ENCODE measurements at regions not wholly inside any gene's neighbourhood (a gene's known extent, or its start where the extent isn't known, plus 50 kb on each side); places are given as distances from the start of the nearest gene placed in this dataset.

DNA sequence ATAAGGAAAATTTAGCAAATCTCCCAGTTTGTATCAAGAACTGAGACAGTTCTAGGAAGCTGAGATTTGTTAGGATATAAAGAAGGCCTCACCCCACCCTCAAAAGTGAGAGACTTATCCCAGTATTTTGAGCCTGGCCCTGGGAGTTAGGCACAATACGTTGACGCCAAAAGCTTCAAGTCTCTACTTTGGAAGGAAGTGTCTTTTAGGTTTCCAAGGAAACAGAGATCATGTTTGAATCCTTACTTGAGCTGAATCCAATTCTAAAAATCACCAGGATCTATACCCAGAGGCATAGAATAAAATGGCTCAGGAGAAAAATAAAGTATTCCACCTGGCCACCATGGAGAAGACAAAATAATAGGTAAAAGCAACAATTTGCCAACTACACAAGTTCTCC is 115.9 kb upstream of the NRG3 start:
- TF ChIP-seq, protein P1, sequence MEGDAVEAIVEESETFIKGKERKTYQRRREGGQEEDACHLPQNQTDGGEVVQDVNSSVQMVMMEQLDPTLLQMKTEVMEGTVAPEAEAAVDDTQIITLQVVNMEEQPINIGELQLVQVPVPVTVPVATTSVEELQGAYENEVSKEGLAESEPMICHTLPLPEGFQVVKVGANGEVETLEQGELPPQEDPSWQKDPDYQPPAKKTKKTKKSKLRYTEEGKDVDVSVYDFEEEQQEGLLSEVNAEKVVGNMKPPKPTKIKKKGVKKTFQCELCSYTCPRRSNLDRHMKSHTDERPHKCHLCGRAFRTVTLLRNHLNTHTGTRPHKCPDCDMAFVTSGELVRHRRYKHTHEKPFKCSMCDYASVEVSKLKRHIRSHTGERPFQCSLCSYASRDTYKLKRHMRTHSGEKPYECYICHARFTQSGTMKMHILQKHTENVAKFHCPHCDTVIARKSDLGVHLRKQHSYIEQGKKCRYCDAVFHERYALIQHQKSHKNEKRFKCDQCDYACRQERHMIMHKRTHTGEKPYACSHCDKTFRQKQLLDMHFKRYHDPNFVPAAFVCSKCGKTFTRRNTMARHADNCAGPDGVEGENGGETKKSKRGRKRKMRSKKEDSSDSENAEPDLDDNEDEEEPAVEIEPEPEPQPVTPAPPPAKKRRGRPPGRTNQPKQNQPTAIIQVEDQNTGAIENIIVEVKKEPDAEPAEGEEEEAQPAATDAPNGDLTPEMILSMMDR (IDR thresholded peaks at IDR 0.05; ENCODE audit: borderline replicate concordance, control extremely low read depth, extremely low read depth, insufficient read depth, missing control alignments), result no peak
- no peak for DNase-seq (ENCODE audit: low spot score)
- in situ Hi-C loops (cut with MboI; ENCODE audit: low sequenced_read_pairs, unreplicated experiment), result no loop called here

DNA sequence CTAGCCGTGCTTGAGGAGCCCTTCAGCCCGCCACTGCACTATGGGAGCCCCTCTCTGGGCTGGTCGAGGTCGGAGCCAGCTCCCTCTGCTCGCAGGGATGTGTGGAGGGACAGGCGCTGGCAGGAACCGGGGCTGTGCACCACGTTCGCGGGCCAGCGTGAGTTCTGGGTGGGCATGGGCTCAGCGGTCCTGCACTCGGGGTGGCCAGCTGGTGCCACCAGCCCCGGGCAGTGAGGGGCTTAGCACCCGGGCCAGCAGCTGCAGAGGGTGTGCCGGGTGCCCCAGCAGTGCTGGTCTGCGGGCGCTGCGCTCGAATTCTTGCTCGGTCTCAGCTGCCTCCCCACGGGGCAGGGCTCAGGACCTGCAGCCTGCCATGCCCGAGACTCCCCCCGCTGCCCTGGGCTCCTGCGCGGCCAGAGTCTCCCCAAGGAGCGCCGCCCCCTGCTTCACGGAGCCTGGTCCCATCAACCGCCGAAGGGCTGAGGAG is 90.8 kb upstream of the NRG3 start:
- in situ Hi-C loops (cut with MboI; ENCODE audit: low sequenced_read_pairs, unreplicated experiment), result no loop called here
- TF ChIP-seq, protein P1 (IDR thresholded peaks at IDR 0.05; ENCODE audit: borderline replicate concordance, control extremely low read depth, extremely low read depth, insufficient read depth, missing control alignments), result no peak

DNA sequence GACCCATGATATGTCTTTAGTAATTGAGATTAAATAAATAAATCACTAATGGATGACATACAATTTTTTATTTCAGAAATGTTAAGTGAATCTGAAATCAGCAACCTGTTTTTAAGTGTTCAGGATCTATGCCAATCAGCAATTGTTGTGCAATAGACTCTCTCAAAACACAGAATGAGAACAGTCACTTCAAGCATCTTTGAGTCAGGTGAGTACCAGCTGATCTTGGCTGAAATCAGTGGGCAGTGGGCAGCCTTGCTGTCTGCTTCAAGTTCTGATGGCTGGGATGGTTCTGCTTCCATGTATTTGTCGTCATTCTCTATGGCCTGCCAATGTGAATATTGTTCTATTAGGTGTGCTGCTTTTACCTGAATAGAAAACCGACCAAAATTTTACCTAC is 82.3 kb upstream of the NRG3 start:
- TF ChIP-seq, protein P1 (IDR thresholded peaks at IDR 0.05; ENCODE audit: borderline replicate concordance, control extremely low read depth, extremely low read depth, insufficient read depth, missing control alignments), result no peak
- in situ Hi-C loops (cut with MboI; ENCODE audit: low sequenced_read_pairs, unreplicated experiment), result no loop called here
- no peak for DNase-seq (ENCODE audit: low spot score)

More for the DNA sequence above, 90.8 kb upstream of the NRG3 start:
- DNase-seq (ENCODE audit: low spot score), result no peak

DNA sequence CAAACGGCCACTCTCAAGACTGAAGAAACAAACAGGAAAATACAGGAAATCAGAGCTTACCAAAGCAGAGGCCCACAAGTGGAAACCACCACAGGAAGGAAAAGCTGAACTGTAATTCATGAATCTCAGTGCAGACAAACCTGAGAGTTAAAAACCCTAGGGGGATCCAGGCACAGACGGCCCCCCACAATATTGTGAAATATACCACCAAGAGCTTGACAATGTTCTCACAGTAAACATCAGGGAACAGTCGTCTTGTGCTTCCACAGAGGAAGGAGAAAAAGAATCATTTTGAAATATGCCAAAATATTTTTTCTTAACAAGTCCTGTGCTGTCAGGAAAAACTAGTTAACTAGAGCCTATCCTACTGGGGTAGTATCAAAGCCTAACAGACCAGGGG is 68.2 kb upstream of the NRG3 start:
- in situ Hi-C loops (cut with MboI; ENCODE audit: low sequenced_read_pairs, unreplicated experiment), result no loop called here
- TF ChIP-seq, protein P1 (IDR thresholded peaks at IDR 0.05; ENCODE audit: borderline replicate concordance, control extremely low read depth, extremely low read depth, insufficient read depth, missing control alignments), result no peak
- DNase-seq (ENCODE audit: low spot score), result no peak

DNA sequence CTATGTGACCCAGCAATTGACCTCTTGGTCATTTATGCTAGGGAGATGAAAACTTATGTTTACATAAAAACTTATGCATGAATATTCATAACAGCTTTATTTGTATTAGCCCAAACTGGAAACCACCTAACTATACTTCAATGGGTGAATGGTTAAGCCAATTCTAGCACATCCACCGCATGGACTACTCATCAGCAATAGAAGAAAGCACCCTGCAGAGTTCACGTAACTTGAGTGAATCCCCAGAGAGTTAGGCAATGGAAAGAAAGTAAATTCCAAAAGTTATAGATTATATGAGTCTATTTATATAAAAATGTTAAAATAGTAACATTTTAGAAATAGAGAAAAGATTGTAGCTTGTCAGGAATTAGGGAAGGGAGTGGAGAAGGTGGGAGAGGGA is 60.2 kb upstream of the NRG3 start:
- in situ Hi-C loops (cut with MboI; ENCODE audit: low sequenced_read_pairs, unreplicated experiment), result no loop called here
- TF ChIP-seq, protein P1 (IDR thresholded peaks at IDR 0.05; ENCODE audit: borderline replicate concordance, control extremely low read depth, extremely low read depth, insufficient read depth, missing control alignments), result no peak
- DNase-seq (ENCODE audit: low spot score), result no peak

DNA sequence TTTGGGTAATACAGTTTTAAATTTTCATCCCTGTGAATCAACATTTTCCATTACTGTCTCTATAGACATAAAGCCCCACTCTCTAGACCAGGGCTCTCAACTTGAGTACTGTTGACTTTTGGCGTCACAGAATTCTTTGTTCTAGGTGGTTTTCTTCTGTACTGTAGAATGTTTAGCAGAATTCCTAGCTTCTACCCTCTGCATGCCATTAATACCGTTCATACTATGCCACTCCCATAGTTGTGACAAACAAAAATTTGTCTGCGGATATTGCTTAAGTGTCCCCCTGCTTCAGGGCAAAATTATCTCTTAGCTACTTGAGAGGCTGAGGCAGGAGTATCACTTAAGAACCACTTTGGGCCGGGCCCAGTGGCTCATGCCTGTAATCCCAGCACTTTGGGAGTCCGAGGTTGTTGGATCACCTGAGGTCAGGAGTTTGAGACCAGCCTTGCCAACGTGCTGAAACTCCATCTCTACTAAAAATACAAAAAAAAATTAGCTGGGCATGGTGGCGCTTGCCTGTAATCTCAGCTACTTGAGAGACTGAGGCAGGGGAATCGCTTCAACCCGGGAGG is 57.3 kb upstream of the NRG3 start:
- in situ Hi-C loops (cut with MboI; ENCODE audit: low sequenced_read_pairs, unreplicated experiment), result no loop called here
- DNase-seq (ENCODE audit: low spot score), result no peak
- TF ChIP-seq, protein P1 (IDR thresholded peaks at IDR 0.05; ENCODE audit: borderline replicate concordance, control extremely low read depth, extremely low read depth, insufficient read depth, missing control alignments), result no peak

All from GM13976 (cell line).